Pancreas (tissue), 10 donors: ENCODE measurements at regions not wholly inside any gene's neighbourhood (a gene's known extent, or its start where the extent isn't known, plus 50 kb on each side); places are given as distances from the start of the nearest gene placed in this dataset.

ENCODE experiments used
- ATAC-seq, 4 donors: fragments of 200-7000 bp; cut with Tn5 transposase; one replicate each; pipeline versions ENCODE4 v1.8.0 to v1.9.1; 2020; ENCODE audit warnings: mild to moderate bottlenecking in 4 of 4, moderate library complexity in 4 of 4
- DNase-seq, 6 donors: peaks; one replicate each; pipeline ENCODE4 v3.0.0-alpha.2; 2020
- FAIRE-seq: peaks from 2 replicates; lab custom pipeline; 2012; peaks lifted over from hg19 to GRCh38; lab: Jason Lieb, UNC
- H3K27ac ChIP-seq, 4 donors: fragments of 200-600 bp; sonication (generic); 1 replicate in 3 of 4; 2 replicates in 1 of 4; pipeline versions ENCODE4 v1.5.0 to v1.8.0; 2020
- H3K27me3 ChIP-seq, 4 donors: fragments of 200-600 bp; one replicate each; pipeline ENCODE4 v1.8.0; 2021
- H3K36me3 ChIP-seq, 3 donors: fragments of 200-600 bp; sonication (generic) in 1 of 3; one replicate each; pipeline versions ENCODE4 v1.5.0 to v1.8.0; 2020 to 2021
- H3K4me1 ChIP-seq, 3 donors: fragments of 200-600 bp; one replicate each; pipeline ENCODE4 v1.8.0; 2021
- H3K4me3 ChIP-seq, 4 donors: fragments of 200-600 bp; sonication (generic) in 2 of 4; one replicate each; pipeline versions ENCODE4 v1.5.0 to v1.8.0; 2020 to 2021
- H3K9me3 ChIP-seq, 4 donors: fragments of 200-600 bp; one replicate each; pipeline ENCODE4 v1.8.0; 2021
- WGBS, 2 donors: extraction: QIAGEN DNeasy Blood & Tissue Kit; methylation state at CpG; one replicate each; pipeline ENCODE4 v1.1.7; 2013; 5-methylcytosine and 5-hydroxymethylcytosine counted together
- intact Hi-C, 3 donors: fragments of 100-400 bp; cut with DNase I; formaldehyde crosslinking; loops; one replicate each; pipeline versions ENCODE4 v1.11.1 to v1.14.2; 2022
- TF ChIP-seq, protein P1 (sequence below), 4 donors: fragments of 200-600 bp; sonication (generic) in 3 of 4; IDR thresholded peaks; one replicate each; pipeline versions ENCODE4 v1.5.0 to v1.8.0; 2021; ENCODE audit warnings: antibody characterized with exemption in 4 of 4
- donor health status: healthy with polysubstance abuse.
- donor health status: DM: no; HTN: no; CAD: no; lungs with moderate emphysema.
- donor health status: DM: no; HTN: no; CAD: no.
- donor health status: control.
- donor health status: control.
- donor health status: Bipolar disorder and iron deficiency.
- donor health status: DM: yes; HTN: yes; CAD: no.
- donor health status: DM: no; HTN: no; CAD: no.
- donor health status: DM: no; HTN: no; CAD: no.
- donor health status: DM: yes; HTN: yes; CAD: no.

DNA sequence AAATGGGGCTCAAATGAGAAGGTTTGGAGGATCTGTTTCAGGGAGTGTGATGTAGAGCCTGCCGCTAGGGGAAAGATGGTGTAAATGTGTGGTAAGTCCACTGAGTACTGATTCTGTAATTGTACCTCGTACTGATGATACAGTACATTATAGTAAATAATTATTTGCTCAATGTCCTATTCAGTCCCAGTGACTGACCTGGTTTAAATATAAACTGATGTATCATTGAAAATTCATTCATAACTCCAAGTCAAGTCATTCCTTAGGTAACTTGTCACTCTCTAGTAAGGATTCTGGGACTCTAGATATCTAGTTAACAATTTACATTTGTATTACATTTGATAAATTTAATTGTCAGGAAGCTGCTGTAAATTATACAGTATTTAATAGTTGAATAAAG is 667.3 kb downstream of the DTWD2 start:
- WGBS, 2 donors = 51 to 63% methylated on average over 2 of the region's 2 CpGs
- Histone ChIP-seq H3K4me3 (no peak overlapping the region), H3K27ac (no peak overlapping the region), H3K9me3 (no peaks in the 10 kb centered on the region), H3K4me1 (no peaks in the 10 kb centered on the region), H3K27me3 (no peaks in the 10 kb centered on the region), H3K36me3 (no peaks in the 10 kb centered on the region)
- FAIRE-seq (no peak), DNase-seq (no peak), ATAC-seq (no peak)
- intact Hi-C loops = no loop called here
- TF ChIP-seq, protein P1, sequence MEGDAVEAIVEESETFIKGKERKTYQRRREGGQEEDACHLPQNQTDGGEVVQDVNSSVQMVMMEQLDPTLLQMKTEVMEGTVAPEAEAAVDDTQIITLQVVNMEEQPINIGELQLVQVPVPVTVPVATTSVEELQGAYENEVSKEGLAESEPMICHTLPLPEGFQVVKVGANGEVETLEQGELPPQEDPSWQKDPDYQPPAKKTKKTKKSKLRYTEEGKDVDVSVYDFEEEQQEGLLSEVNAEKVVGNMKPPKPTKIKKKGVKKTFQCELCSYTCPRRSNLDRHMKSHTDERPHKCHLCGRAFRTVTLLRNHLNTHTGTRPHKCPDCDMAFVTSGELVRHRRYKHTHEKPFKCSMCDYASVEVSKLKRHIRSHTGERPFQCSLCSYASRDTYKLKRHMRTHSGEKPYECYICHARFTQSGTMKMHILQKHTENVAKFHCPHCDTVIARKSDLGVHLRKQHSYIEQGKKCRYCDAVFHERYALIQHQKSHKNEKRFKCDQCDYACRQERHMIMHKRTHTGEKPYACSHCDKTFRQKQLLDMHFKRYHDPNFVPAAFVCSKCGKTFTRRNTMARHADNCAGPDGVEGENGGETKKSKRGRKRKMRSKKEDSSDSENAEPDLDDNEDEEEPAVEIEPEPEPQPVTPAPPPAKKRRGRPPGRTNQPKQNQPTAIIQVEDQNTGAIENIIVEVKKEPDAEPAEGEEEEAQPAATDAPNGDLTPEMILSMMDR (IDR thresholded peaks at IDR 0.05) = no peak

DNA sequence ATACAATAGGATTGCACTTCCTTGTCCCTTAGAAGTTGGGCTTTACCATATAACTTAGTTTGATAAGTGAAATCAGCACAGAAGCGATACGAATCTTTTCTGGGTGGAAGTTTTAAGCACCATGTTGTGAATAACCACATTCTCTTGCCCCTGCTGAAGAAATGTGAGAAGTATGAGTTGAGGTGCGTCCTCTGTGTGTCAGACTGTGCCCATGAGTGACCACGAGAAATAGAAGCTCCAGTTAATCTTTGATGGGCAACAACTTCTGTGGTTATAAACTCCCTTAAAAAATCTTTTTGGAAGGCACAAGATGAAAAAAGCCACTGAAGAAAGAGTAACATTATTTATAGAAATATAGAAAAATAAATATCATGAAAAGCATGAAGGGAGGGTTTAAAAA is 668.2 kb downstream of the DTWD2 start:
- H3K4me1 ChIP-seq = no peaks in the 10 kb centered on the region
- H3K27me3 ChIP-seq = no peaks in the 10 kb centered on the region
- FAIRE-seq = no peak
- no peaks in the 10 kb centered on the region for H3K9me3 ChIP-seq
- no peak overlapping the region for H3K27ac ChIP-seq
- TF ChIP-seq, protein P1 (IDR thresholded peaks at IDR 0.05) = no peak
- intact Hi-C loops = no loop called here
- no peak for DNase-seq
- H3K4me3 ChIP-seq = no peak overlapping the region
- WGBS, 2 donors = 70 to 85% methylated on average over 4 of the region's 4 CpGs
- no peaks in the 10 kb centered on the region for H3K36me3 ChIP-seq
- ATAC-seq = no peak

DNA sequence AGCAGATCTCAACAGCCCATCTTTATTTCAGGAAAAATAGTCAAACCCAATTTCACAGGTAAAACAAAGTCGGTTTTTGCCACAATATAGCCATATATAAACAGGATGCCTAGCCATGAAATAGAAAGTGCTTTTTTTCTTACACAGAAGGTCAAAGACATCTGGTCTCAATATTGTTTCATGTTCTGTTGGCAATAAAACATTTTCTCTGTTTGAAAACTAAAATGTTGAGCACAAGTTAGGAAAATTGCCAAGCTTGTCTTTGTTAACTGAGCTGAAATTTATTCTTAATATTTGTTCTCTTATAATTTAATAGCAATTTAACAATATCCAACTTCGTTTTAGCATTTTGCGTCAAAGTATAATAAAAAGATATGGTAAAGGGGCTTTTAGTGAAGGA is 673.4 kb downstream of the DTWD2 start:
- TF ChIP-seq, protein P1 (IDR thresholded peaks at IDR 0.05) = no peak
- no peak for ATAC-seq
- Histone ChIP-seq H3K9me3 (no peaks in the 10 kb centered on the region), H3K36me3 (no peaks in the 10 kb centered on the region), H3K4me3 (no peak overlapping the region), H3K27ac (no peak overlapping the region), H3K27me3 (no peaks in the 10 kb centered on the region), H3K4me1 (no peaks in the 10 kb centered on the region)
- no peak for DNase-seq
- intact Hi-C loops = no loop called here
- no peak for FAIRE-seq
- 49 to 60% methylated on average over 3 of the region's 3 CpGs for WGBS, 2 donors

DNA sequence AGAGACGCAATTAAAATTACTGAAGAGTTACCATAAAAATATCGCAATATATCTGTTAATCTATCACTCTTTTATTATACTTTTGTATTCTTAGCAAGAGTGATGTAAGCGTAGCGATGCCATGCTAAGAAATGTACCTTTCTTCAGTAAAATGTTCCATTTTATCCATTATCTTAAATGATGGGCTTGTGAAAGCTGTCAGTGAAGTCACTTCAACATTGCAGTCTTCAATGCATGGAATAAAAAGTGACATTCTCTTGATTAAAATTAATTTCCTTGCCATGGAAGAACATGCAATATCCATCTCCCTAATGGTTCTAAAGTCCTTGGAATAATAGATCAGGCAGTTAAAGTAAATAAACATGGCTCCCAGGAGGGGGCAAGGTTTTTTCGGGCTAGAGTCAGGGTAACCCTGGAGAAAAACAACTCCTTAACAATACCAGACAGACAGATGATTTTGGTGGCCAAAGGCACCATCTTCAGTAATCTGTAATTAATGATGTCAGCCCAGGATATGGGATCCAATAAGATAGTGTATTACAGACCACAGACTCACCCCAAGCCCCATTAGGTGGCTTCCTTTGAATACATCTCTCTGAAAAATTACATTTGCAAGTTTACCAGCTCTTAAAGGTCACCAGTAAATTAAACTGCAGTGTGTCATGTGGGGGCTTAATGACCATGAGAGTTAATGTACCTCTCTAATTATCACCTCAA is 677.1 kb downstream of the DTWD2 start:
- FAIRE-seq (no peak), DNase-seq (no peak), ATAC-seq (no peak)
- Histone ChIP-seq H3K4me3 (no peak overlapping the region), H3K27ac (no peak overlapping the region), H3K9me3 (no peaks in the 10 kb centered on the region), H3K36me3 (no peaks in the 10 kb centered on the region), H3K4me1 (no peaks in the 10 kb centered on the region), H3K27me3 (no peaks in the 10 kb centered on the region)
- 68 to 81% methylated on average over 5 of the region's 5 CpGs for WGBS, 2 donors
- intact Hi-C loops = no loop called here
- TF ChIP-seq, protein P1 (IDR thresholded peaks at IDR 0.05) = no peak

DNA sequence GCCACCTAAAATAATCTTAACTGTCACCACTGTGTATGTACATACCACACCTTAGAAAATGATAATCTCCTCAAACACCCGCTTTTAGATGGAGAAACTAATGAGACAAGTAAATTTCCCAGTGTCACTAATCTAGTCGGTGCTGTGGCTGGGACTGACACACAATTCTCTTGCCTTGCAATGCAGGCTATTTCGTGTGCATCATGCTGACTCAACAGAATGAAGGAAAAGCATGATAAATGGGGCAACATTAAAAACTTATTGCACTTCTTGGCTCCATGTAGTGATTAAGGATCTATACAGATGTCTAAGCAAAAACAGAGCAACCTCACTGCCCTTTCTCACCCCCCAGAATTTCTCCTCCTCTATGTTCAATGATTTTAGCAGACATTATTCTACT is 677.9 kb downstream of the DTWD2 start:
- DNase-seq (no peak), ATAC-seq (no peak), FAIRE-seq (no peak)
- H3K36me3 ChIP-seq = no peaks in the 10 kb centered on the region
- H3K27me3 ChIP-seq = no peaks in the 10 kb centered on the region
- no peaks in the 10 kb centered on the region for H3K9me3 ChIP-seq
- TF ChIP-seq, protein P1 (IDR thresholded peaks at IDR 0.05) = no peak
- no peak overlapping the region for H3K4me3 ChIP-seq
- H3K4me1 ChIP-seq = no peaks in the 10 kb centered on the region
- no peak overlapping the region for H3K27ac ChIP-seq
- intact Hi-C loops = no loop called here
- 40 to 51% methylated on average over 3 of the region's 3 CpGs for WGBS, 2 donors
